Activated CD4-positive, alpha-beta T cell treated with anti-CD3 and anti-CD28 coated beads, Interleukin-2, amount 50 U/mL, for 4 hours (primary cell): ENCODE measurements at regions not wholly inside any gene's neighbourhood (a gene's known extent, or its start where the extent isn't known, plus 50 kb on each side); places are given as distances from the start of the nearest gene placed in this dataset.
"Not testable (repeated sequence)": the region's sequence is repeated elsewhere in the genome, so short reads cannot be mapped to it uniquely, and the experiment has no call there.

ENCODE experiments used
- DNase-seq, 2 experiments: peaks; one replicate each; pipeline ENCODE4 v3.0.0-alpha.2; 2020

- DNase-seq: no peak
Measured at GRCh38 chr10:118953598-118954393, 75.7 kb upstream of the NANOS1 start.

GRCh38 chr10:118955531-118955930, 74.0 kb upstream of the NANOS1 start:
- DNase-seq: no peak

- DNase-seq: no peak
Measured at GRCh38 chr10:118955951-118956801, 73.3 kb upstream of the NANOS1 start.

- DNase-seq: no peak
Measured at GRCh38 chr10:118956802-118957442, 72.6 kb upstream of the NANOS1 start.

- no peak for DNase-seq
Measured at GRCh38 chr10:118957443-118957825, 72.1 kb upstream of the NANOS1 start.

GRCh38 chr10:118957966-118958365, 71.5 kb upstream of the NANOS1 start:
- DNase-seq: no peak

- DNase-seq: no peak
Measured at GRCh38 chr10:118958559-118958958, 71.0 kb upstream of the NANOS1 start.

- no peak for DNase-seq
Measured at GRCh38 chr10:118958984-118959925, 70.3 kb upstream of the NANOS1 start.

GRCh38 chr10:118960157-118961090, 69.1 kb upstream of the NANOS1 start:
- DNase-seq: no peak

- DNase-seq: no peak
Measured at GRCh38 chr10:118961436-118961835, 68.1 kb upstream of the NANOS1 start.

- not testable (repeated sequence) for DNase-seq
Measured at GRCh38 chr10:118962331-118962868, 67.1 kb upstream of the NANOS1 start.

GRCh38 chr10:118963341-118963740, 66.2 kb upstream of the NANOS1 start:
- DNase-seq: no peak

GRCh38 chr10:118963933-118964332, 65.6 kb upstream of the NANOS1 start:
- DNase-seq: no peak

GRCh38 chr10:118964476-118964875, 65.0 kb upstream of the NANOS1 start:
- not testable (repeated sequence) for DNase-seq

- no peak for DNase-seq
Measured at GRCh38 chr10:118965096-118965495, 64.4 kb upstream of the NANOS1 start.

GRCh38 chr10:118965645-118966044, 63.9 kb upstream of the NANOS1 start:
- no peak for DNase-seq

- DNase-seq: no peak
Measured at GRCh38 chr10:118966076-118966849, 63.3 kb upstream of the NANOS1 start.

GRCh38 chr10:118966850-118967125, 62.7 kb upstream of the NANOS1 start:
- DNase-seq: no peak

GRCh38 chr10:118967160-118967559, 62.4 kb upstream of the NANOS1 start:
- no peak for DNase-seq

- no peak for DNase-seq
Measured at GRCh38 chr10:118968060-118968459, 61.5 kb upstream of the NANOS1 start.
